NT2/D1 (cell line): ENCODE measurements at regions not wholly inside any gene's neighbourhood (a gene's known extent, or its start where the extent isn't known, plus 50 kb on each side); places are given as distances from the start of the nearest gene placed in this dataset.

ENCODE experiments used
- DNase-seq: peaks from one replicate; pipeline ENCODE4 v3.0.0-alpha.2; 2011; ENCODE audit warnings: low read depth, low spot score
- H3K27me3 ChIP-seq: 2 replicates; pipeline ENCODE4 v1.6.0; 2011; ENCODE audit warnings: mild to moderate bottlenecking; ENCODE audit not compliant: insufficient read length, insufficient read depth
- H3K36me3 ChIP-seq: 2 replicates; pipeline ENCODE4 v1.6.1; 2011; ENCODE audit warnings: mild to moderate bottlenecking, low read length, mixed read lengths; ENCODE audit not compliant: insufficient read depth, insufficient read length
- H3K4me1 ChIP-seq: 2 replicates; pipeline ENCODE4 v1.5.1; 2011; ENCODE audit not compliant: insufficient read depth, insufficient read length
- H3K4me3 ChIP-seq: 2 replicates; pipeline ENCODE4 v1.5.1; 2011; ENCODE audit warnings: low read depth; ENCODE audit not compliant: insufficient read length
- H3K9ac ChIP-seq: 2 replicates; pipeline ENCODE4 v1.6.0; 2011; ENCODE audit warnings: low read depth; ENCODE audit not compliant: insufficient read length
- H3K9me3 ChIP-seq: 2 replicates; pipeline ENCODE4 v1.5.1; 2011; ENCODE audit warnings: mild to moderate bottlenecking, low read length; ENCODE audit not compliant: insufficient read depth
- SUZ12 ChIP-seq: IDR thresholded peaks from 2 replicates; pipeline ENCODE4 v1.6.1; 2011; ENCODE audit not compliant: insufficient read length, insufficient read depth; ENCODE audit errors: extremely low read depth
- YY1 ChIP-seq: IDR thresholded peaks from 2 replicates; pipeline ENCODE4 v1.6.1; 2011; ENCODE audit not compliant: insufficient read length, insufficient read depth
- ZNF274 ChIP-seq: IDR thresholded peaks from 2 replicates; pipeline ENCODE4 v1.6.1; 2011; ENCODE audit warnings: mild to moderate bottlenecking, low read depth, low read length

DNA sequence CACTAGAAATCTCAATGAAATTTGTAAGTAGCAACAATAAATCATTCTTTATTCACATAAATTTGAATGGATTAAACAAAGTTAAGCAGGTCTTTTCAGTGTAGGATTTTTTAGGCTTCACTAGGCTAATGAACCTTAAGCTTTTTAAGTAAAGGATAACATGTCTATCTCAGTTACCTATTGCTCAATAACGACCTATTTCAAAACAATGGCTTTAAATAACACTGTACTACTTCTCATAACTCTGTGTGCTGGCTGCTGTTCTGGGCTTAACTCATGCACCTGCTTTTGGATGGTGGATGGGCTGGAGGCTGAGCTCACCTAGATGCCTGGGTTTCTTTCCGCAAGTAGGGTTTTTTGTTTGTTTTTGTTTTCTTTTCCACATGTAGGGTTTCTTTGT lies 495.0 kb upstream of the SLIT2 start:
- H3K4me1 ChIP-seq: no peaks in the 10 kb centered on the region
- H3K27me3 ChIP-seq: no peaks in the 10 kb centered on the region
- no peak overlapping the region for H3K9ac ChIP-seq
- DNase-seq: no peak
- no peaks in the 10 kb centered on the region for H3K9me3 ChIP-seq
- no peak overlapping the region for H3K4me3 ChIP-seq
- H3K36me3 ChIP-seq: no peaks in the 10 kb centered on the region
- TF ChIP-seq ZNF274: no peak
- TF ChIP-seq YY1: no peak
- TF ChIP-seq SUZ12: no peak

DNA sequence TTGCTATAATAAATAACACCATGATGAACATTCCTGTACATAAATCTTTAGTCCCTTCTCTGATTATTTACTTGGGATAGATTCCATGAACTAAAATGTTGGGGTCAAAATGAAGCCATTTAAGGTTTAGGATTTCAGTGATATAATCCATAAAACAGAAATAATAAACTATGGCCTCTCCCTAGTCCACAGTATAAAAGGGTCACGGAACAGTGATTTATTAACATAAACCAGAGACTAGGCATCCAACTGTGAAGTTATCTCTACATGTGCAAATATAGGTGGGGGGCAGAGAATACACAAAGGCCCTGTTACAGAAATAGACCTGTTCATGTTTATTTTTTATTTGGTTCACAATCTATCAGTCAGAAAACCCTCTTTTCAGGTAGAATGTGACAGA lies 499.1 kb upstream of the SLIT2 start:
- no peak for DNase-seq
- Histone ChIP-seq H3K36me3 (no peaks in the 10 kb centered on the region), H3K27me3 (no peaks in the 10 kb centered on the region)

DNA sequence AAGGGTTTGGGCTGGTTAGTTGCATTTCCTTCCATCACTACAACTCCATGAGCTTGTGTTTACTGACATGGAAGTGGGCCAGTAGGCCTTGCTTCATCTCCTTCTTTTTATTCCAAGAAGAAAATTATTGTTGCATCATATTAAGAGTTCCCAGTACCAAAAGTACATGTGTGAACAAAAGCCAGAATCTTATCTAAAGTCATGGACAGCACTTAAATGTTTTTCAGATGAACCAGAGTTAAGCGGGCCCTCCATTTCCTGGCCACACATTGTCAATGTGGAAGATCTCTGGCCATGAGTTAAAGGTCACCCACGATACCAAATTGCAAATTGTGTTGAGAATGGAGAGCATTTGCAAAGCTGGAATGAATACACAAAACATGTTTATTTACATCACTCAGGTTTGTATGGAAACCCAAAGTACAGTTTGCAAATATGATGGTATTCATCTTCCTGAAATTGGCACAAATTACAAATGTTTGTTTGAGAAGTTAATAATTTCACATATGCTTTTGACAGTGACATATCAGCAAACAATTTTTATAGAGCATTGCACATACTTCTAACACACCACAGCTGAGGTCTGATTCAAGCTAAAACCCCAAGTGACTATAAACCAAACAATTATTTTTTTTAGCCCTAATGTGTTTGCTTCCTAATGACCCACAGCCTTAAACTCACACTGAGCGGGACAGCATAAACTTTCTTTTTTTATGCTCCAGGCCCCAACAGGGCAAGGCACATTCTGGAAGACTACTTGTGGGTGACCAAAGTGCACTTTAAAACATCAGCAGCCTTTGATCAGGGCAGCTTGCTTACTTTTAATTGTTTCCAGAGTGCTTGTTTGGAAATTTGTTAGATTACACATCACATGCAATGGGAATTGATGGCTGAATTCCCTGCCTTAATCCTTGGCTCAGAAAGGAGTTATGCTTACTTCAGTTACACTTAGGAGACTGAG lies 502.9 kb upstream of the SLIT2 start:
- H3K9ac ChIP-seq: no peak overlapping the region

More for the DNA sequence above, 499.1 kb upstream of the SLIT2 start:
- H3K4me1 ChIP-seq: no peaks in the 10 kb centered on the region
- H3K9me3 ChIP-seq: no peaks in the 10 kb centered on the region
- TF ChIP-seq SUZ12 (no peak), YY1 (no peak), ZNF274 (no peak)
- no peak overlapping the region for H3K4me3 ChIP-seq
- H3K9ac ChIP-seq: no peak overlapping the region

DNA sequence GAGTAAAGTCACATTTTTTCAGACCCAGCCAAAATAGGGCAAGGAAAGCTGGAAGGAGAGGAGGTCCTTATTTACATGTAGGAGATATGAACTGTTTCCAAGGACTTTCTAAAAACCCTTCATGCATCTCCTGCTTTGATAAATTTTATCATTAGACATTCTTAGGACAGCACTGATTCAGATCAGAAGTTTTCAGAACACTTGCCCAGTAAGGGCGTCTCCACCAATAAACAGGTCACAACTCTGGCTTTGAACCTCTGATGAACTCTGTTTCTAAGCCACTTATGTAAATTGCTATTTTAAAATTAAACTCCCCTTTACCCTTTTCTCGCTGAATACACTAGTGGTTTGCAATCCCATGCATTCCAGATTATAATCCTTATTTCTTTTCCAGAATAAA lies 505.3 kb upstream of the SLIT2 start:
- TF ChIP-seq YY1 (no peak), ZNF274 (no peak), SUZ12 (no peak)
- no peaks in the 10 kb centered on the region for H3K4me1 ChIP-seq
- DNase-seq: no peak

More for the DNA sequence above, 502.9 kb upstream of the SLIT2 start:
- H3K9me3 ChIP-seq: no peaks in the 10 kb centered on the region
- no peaks in the 10 kb centered on the region for H3K4me1 ChIP-seq
- no peaks in the 10 kb centered on the region for H3K36me3 ChIP-seq
- H3K4me3 ChIP-seq: no peak overlapping the region
- H3K27me3 ChIP-seq: no peaks in the 10 kb centered on the region
- no peak for DNase-seq
- TF ChIP-seq ZNF274 (no peak), SUZ12 (no peak), YY1 (no peak)

DNA sequence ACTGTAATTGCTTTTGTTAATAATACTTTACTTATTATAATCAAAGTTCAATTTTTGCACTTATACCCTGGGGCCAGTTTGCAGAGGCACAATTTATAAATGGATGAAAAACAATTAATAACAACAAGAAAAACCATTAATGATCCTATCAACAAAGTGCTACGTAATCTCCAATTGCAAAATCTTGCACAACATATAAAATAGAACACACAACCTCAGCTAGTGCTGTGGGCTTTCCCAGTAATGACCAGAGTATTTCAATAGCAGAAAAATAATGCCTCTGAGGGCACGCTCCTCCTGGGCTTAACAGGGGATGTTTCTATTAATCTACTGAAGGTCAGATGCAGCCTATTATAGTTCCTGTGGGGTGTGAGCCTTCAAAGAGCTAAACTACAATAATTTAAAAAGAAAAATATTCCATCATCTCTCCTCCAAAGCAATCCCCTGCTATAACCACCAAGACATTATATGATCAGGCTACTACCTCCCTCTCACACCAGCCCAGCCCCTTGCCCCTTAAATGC lies 508.5 kb upstream of the SLIT2 start:
- no peaks in the 10 kb centered on the region for H3K4me1 ChIP-seq
- H3K27me3 ChIP-seq: no peaks in the 10 kb centered on the region
- no peaks in the 10 kb centered on the region for H3K36me3 ChIP-seq
- no peak for DNase-seq
- no peak overlapping the region for H3K9ac ChIP-seq
- H3K9me3 ChIP-seq: no peaks in the 10 kb centered on the region
- no peak for TF ChIP-seq YY1
- H3K4me3 ChIP-seq: no peak overlapping the region

More for the DNA sequence above, 505.3 kb upstream of the SLIT2 start:
- Histone ChIP-seq H3K36me3 (no peaks in the 10 kb centered on the region), H3K4me3 (no peak overlapping the region), H3K9ac (no peak overlapping the region), H3K27me3 (no peaks in the 10 kb centered on the region), H3K9me3 (no peaks in the 10 kb centered on the region)

DNA sequence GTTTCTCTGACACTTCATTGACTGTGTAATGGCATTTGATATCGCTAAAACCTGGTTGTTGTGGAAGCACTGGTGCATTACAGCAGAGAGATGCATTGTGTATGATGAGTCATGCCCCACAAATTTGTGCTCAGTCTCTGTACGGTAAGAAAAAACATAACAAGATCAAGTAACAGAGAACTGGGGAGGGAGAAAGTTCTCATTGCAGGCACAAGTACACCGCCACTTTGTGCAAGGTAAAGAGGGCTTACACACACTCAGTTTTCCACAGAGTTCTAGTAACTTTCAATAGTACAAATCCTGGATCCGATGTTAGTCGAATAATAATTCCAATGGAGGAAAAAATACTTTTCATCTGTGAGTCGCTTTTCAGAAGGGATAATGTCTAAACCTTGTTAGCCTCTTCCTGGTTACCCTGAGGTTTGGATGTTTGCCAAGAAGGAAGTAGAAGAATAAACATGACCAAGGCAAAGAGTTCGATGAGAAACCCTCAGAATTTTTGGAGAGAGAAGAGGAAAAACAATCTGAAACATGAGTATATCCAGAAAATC lies 512.5 kb upstream of the SLIT2 start:
- no peak for DNase-seq
- Histone ChIP-seq H3K9me3 (no peaks in the 10 kb centered on the region), H3K4me1 (no peaks in the 10 kb centered on the region), H3K4me3 (no peak overlapping the region), H3K36me3 (no peaks in the 10 kb centered on the region), H3K27me3 (no peaks in the 10 kb centered on the region), H3K9ac (no peak overlapping the region)
- no peak for TF ChIP-seq ZNF274
- no peak for TF ChIP-seq SUZ12
- TF ChIP-seq YY1: no peak

DNA sequence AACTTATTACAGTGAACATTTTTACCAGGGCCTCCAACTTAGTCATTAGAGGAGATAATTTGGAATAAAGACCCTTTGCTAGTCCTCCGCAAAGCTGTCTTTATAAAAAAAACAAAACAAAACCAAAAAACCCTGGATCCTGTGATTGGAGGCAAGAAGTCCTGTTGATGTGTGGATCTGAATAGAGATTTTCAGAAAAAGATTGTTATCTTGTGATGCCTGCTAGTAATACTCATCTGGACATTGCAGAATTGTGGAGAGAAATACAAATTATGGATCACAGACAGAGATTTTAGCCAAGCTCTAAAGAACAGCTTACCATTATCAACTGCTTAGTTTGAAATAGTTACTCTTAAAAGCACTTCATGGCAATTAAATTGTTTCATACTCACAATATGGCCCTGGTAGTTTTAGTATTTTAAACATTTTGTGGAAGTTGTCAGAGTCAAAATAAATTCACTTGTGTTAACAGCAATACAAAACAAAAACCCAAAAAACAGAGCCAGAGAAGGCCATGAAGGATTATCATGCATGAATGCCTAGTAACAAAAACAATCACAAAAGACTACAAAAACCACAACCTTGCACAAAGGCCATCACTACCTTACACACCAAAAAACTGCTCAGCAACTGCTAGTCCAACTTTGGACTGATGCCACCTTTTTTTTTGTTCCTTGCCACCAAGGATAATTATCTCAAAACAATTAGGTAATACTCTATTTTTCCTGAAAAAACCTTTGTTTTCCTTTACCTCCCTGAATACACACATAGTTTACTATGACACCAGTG lies 514.5 kb upstream of the SLIT2 start:
- Histone ChIP-seq H3K9me3 (no peaks in the 10 kb centered on the region), H3K9ac (no peak overlapping the region), H3K36me3 (no peaks in the 10 kb centered on the region), H3K4me3 (no peak overlapping the region), H3K4me1 (no peaks in the 10 kb centered on the region), H3K27me3 (no peaks in the 10 kb centered on the region)
- TF ChIP-seq YY1 (no peak), SUZ12 (no peak), ZNF274 (no peak)
- no peak for DNase-seq
